C4-2B (cell line): ENCODE measurements at regions not wholly inside any gene's neighbourhood (a gene's known extent, or its start where the extent isn't known, plus 50 kb on each side); places are given as distances from the start of the nearest gene placed in this dataset.

Experiments
- CTCF ChIP-seq: fragments of 450-650 bp; conservative IDR thresholded peaks from 2 replicates; pipeline ENCODE4 v1.5.1; 2017; ENCODE audit warnings: mild to moderate bottlenecking
- ZFX ChIP-seq: fragments of 450-650 bp; IDR thresholded peaks from 2 replicates; pipeline ENCODE4 v1.6.1; 2017

GRCh38 chr13:50156561-50157127 lies 141.4 kb downstream of the KCNRG start:
- TF ChIP-seq CTCF (no peak), ZFX (no peak)
